ENCODE measurements at regions not wholly inside any gene's neighbourhood (a gene's known extent, or its start where the extent isn't known, plus 50 kb on each side); places are given as distances from the start of the nearest gene placed in this dataset.

- TF ChIP-seq EP300 (IDR thresholded peaks at IDR 0.05) (no peak), POLR2AphosphoS5 (IDR thresholded peaks at IDR 0.05) (no peak), CTCF (IDR thresholded peaks at IDR 0.05) (no peak), POLR2A (IDR thresholded peaks at IDR 0.05) (no peak)
These were observed 1467.6 kb upstream of the NUDT12 start for GRCh38 chr5:105030153-105030552.
